Heart left ventricle (tissue), 16 donors: ENCODE measurements at regions not wholly inside any gene's neighbourhood (a gene's known extent, or its start where the extent isn't known, plus 50 kb on each side); places are given as distances from the start of the nearest gene placed in this dataset.

ENCODE experiments used
- ATAC-seq, 4 donors: fragments of 200-7000 bp; cut with Tn5 transposase; one replicate each; pipeline ENCODE4 v1.9.1; 2020 to 2022; ENCODE audit warnings: moderate library complexity in 4 of 4, mild to moderate bottlenecking in 3 of 4, moderate number of reproducible peaks in 1 of 4
- DNase-seq, 5 donors: peaks; one replicate each; pipeline ENCODE4 v3.0.0-alpha.2; 2020
- H3K27ac ChIP-seq, 12 donors: fragments of 200-600 bp; sonication (generic) in 4 of 12; one replicate each; pipeline versions ENCODE4 v1.5.0 to v1.8.0; 2016 to 2022; ENCODE audit warnings: mild to moderate bottlenecking in 2 of 12
- H3K27me3 ChIP-seq, 9 donors: fragments of 200-600 bp; sonication (generic) in 2 of 9; one replicate each; pipeline versions ENCODE4 v1.5.1 to v1.8.0; 2016 to 2022; ENCODE audit warnings: mild to moderate bottlenecking in 3 of 9
- H3K36me3 ChIP-seq, 9 donors: fragments of 200-600 bp; sonication (generic) in 2 of 9; one replicate each; pipeline versions ENCODE4 v1.5.0 to v1.8.0; 2018 to 2022; ENCODE audit warnings: mild to moderate bottlenecking in 2 of 9
- H3K4me1 ChIP-seq, 12 donors: fragments of 200-600 bp; sonication (generic) in 4 of 12; one replicate each; pipeline versions ENCODE4 v1.5.0 to v1.8.0; 2016 to 2022; ENCODE audit warnings: mild to moderate bottlenecking in 3 of 12
- H3K4me3 ChIP-seq, 12 donors: fragments of 200-600 bp; sonication (generic) in 4 of 12; one replicate each; pipeline versions ENCODE4 v1.5.0 to v1.8.0; 2017 to 2022; ENCODE audit warnings: mild to moderate bottlenecking in 9 of 12, moderate library complexity in 4 of 12
- H3K9me3 ChIP-seq, 12 donors: fragments of 200-600 bp; sonication (generic) in 4 of 12; one replicate each; pipeline versions ENCODE4 v1.5.0 to v1.8.0; 2016 to 2022; ENCODE audit warnings: mild to moderate bottlenecking in 1 of 12
- CTCF ChIP-seq, 12 donors: fragments of 200-600 bp; sonication (generic) in 4 of 12; IDR thresholded peaks; one replicate each; pipeline versions ENCODE4 v1.5.0 to v1.8.0; 2018 to 2022; ENCODE audit warnings: antibody characterized with exemption in 12 of 12, mild to moderate bottlenecking in 5 of 12
- POLR2A ChIP-seq, 2 donors: fragments of 450-650 bp; IDR thresholded peaks; one replicate each; pipeline ENCODE4 v1.6.1; 2017; ENCODE audit warnings: antibody characterized with exemption in 2 of 2, mild to moderate bottlenecking in 2 of 2, moderate library complexity in 2 of 2
- WGBS, 4 donors: extraction: QIAGEN DNeasy Blood & Tissue Kit in 2 of 4; methylation state at CpG; one replicate each; pipeline versions ENCODE4 v1.1.5 to v1.1.7; 2013 to 2018; 5-methylcytosine and 5-hydroxymethylcytosine counted together
- intact Hi-C, 10 donors: fragments of 100-400 bp; cut with DNase I; formaldehyde crosslinking; loops; one replicate each; pipeline versions ENCODE4 v1.11.1 to v1.14.2; 2022
- donor health status: ischemic (EF 13 %, LVEDD 7.1; RV severe dilation, severe dysfunction).
- donor health status: healthy with polysubstance abuse.
- donor health status: DM: no; HTN: yes; CAD: no.
- donor health status: DM: no; HTN: no; CAD: no.
- donor health status: ischemic (EF 25% LVEDD 6.9; RV normal size, moderate dysfunction).
- donor health status: ischemic (EF 25% LVEDD 5.7; RV mildly dilated, moderate dysfunction).
- donor health status: healthy.
- donor health status: DM: yes; HTN: yes; CAD: no.
- donor health status: ischemic (EF 35%, LVEDD 5.7; RV mildly dilated, moderate dysfunction).
- donor health status: nonischemic (EF 11% LVEDD 7.7; RV severe dilation, severe dysfunction).
- donor health status: DM: yes; HTN: yes; CAD: no.
- donor health status: PGD.
- donor health status: ischemic (EF 29% LVEDD 5.4; RV normal size, mild dysfunction).
- donor health status: nonischemic (EF 23%, LVEDD 6.1; RV moderate dilation, normal function).

GRCh38 chr1:238099871-238100270 lies 209.1 kb upstream of the ZP4 start:
- no peak for TF ChIP-seq CTCF (IDR thresholded peaks at IDR 0.05)
- no peak for TF ChIP-seq POLR2A (IDR thresholded peaks at IDR 0.05)
- no peaks in the 10 kb centered on the region for H3K36me3 ChIP-seq
- H3K9me3 ChIP-seq: peaks cover 0 to 6% (median 0%) of the 10 kb centered on the region in 12 donors
- DNase-seq (no peak), ATAC-seq (no peak)
- no peaks in the 10 kb centered on the region for H3K27me3 ChIP-seq
- H3K4me1 ChIP-seq: no peaks in the 10 kb centered on the region
- intact Hi-C loops: no loop called here
- H3K4me3 ChIP-seq: no peak overlapping the region
- H3K27ac ChIP-seq: no peak overlapping the region
- 89 to 91% (median 90%) methylated on average over 2 of the region's 2 CpGs for WGBS, 4 donors

GRCh38 chr1:238089615-238090014 lies 198.9 kb upstream of the ZP4 start:
- no peak overlapping the region for H3K27ac ChIP-seq

GRCh38 chr1:238088560-238089290 lies 198.0 kb upstream of the ZP4 start:
- DNase-seq: no peak
- WGBS, 4 donors: 58 to 68% (median 63%) methylated on average over 4 of the region's 4 CpGs

More at GRCh38 chr1:238089615-238090014, 198.9 kb upstream of the ZP4 start:
- no peak for DNase-seq
- Histone ChIP-seq H3K4me3 (no peak overlapping the region), H3K36me3 (no peaks in the 10 kb centered on the region), H3K4me1 (no peaks in the 10 kb centered on the region), H3K27me3 (no peaks in the 10 kb centered on the region), H3K9me3 (no peaks in the 10 kb centered on the region)
- no peak for ATAC-seq
- intact Hi-C loops: no loop called here
- no peak for TF ChIP-seq CTCF (IDR thresholded peaks at IDR 0.05)
- no peak for TF ChIP-seq POLR2A (IDR thresholded peaks at IDR 0.05)

GRCh38 chr1:238073991-238074390 lies 183.3 kb upstream of the ZP4 start:
- Histone ChIP-seq H3K4me1 (no peaks in the 10 kb centered on the region), H3K27me3 (no peaks in the 10 kb centered on the region), H3K9me3 (peaks cover 0 to 4% (median 0%) of the 10 kb centered on the region in 12 donors), H3K4me3 (no peak overlapping the region), H3K36me3 (no peaks in the 10 kb centered on the region), H3K27ac (no peak overlapping the region)
- WGBS, 4 donors: 49 to 59% (median 56%) methylated on average over 1 of the region's 1 CpG
- DNase-seq (no peak), ATAC-seq (no peak)
- intact Hi-C loops: no loop called here
- TF ChIP-seq CTCF (IDR thresholded peaks at IDR 0.05) (no peak), POLR2A (IDR thresholded peaks at IDR 0.05) (no peak)

More at GRCh38 chr1:238088560-238089290, 198.0 kb upstream of the ZP4 start:
- Histone ChIP-seq H3K27me3 (no peaks in the 10 kb centered on the region), H3K36me3 (no peaks in the 10 kb centered on the region), H3K4me3 (no peak overlapping the region), H3K27ac (no peak overlapping the region), H3K4me1 (no peaks in the 10 kb centered on the region), H3K9me3 (no peaks in the 10 kb centered on the region)
- no peak for ATAC-seq
- TF ChIP-seq POLR2A (IDR thresholded peaks at IDR 0.05) (no peak), CTCF (IDR thresholded peaks at IDR 0.05) (no peak)
- intact Hi-C loops: no loop called here
